AG10803 (cell line): ENCODE measurements at regions not wholly inside any gene's neighbourhood (a gene's known extent, or its start where the extent isn't known, plus 50 kb on each side); places are given as distances from the start of the nearest gene placed in this dataset.

Experiments
- DNase-seq: peaks from one replicate; pipeline ENCODE4 v3.0.0; 2010; ENCODE audit warnings: low read depth
- H3K4me3 ChIP-seq: 2 replicates; pipeline ENCODE4 v1.5.1; 2011; ENCODE audit warnings: mild to moderate bottlenecking, low read length, control low read depth
- TF ChIP-seq, protein P1 (sequence below): conservative IDR thresholded peaks from 2 replicates; pipeline ENCODE4 v1.5.1; 2011; ENCODE audit warnings: mild to moderate bottlenecking, low read length, control low read depth, inconsistent platforms

DNA sequence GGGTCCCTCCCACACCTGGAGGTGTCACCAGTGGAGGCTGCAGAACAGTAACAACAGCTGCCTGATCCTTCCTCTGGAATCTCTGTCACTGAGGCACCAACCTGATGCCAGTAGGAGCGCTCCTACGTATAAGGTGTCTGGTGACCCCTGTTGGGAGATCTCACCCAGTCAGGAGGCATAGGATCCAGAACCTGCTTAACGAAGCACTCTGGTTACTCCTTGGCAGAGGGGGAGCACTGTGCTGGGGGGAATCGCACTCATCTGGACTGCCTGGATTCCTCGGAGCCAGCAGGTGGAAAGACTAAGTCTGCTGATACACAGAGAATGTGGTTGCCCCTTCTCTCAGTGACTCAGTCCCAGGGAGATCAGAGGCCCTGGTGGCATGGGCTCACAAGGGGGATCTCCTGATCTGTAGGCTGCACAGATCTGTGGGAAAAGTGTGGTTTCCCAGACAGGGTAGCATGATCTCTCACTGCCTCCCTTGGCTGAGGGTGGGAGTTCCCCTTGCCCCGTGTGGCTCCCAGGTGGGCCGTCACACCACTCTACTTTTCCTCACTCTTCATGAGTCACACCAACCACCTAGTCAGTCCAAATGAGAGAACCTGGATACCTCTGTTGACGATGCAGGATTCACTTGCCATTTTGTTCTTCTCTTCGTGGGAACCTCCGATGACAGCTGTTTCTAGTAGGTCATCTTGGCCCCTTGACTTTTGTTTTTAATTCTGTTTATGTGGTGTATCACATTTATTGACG lies 305.9 kb downstream of the IDS start:
- TF ChIP-seq, protein P1, sequence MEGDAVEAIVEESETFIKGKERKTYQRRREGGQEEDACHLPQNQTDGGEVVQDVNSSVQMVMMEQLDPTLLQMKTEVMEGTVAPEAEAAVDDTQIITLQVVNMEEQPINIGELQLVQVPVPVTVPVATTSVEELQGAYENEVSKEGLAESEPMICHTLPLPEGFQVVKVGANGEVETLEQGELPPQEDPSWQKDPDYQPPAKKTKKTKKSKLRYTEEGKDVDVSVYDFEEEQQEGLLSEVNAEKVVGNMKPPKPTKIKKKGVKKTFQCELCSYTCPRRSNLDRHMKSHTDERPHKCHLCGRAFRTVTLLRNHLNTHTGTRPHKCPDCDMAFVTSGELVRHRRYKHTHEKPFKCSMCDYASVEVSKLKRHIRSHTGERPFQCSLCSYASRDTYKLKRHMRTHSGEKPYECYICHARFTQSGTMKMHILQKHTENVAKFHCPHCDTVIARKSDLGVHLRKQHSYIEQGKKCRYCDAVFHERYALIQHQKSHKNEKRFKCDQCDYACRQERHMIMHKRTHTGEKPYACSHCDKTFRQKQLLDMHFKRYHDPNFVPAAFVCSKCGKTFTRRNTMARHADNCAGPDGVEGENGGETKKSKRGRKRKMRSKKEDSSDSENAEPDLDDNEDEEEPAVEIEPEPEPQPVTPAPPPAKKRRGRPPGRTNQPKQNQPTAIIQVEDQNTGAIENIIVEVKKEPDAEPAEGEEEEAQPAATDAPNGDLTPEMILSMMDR: no peak
- no peak overlapping the region for H3K4me3 ChIP-seq
- DNase-seq: no peak

DNA sequence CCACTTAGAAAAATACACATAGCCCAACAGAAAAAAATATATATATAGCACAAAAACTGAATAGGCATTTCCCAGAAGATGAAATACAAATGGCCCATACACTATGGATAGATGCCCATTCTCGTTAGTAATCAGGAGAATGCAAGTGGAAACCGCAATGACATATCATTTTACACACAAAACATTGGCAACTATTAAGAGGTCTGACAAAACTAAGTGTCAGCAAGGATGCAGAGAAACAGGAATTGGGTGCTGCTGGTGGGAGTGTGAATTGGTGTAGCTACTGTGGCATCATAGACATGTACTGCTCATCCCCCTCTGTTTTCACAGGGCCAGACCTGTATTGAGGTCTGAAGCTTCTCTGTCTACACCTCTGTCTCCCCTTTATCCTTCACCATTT lies 320.0 kb downstream of the IDS start:
- H3K4me3 ChIP-seq: no peak overlapping the region
- TF ChIP-seq, protein P1: no peak
- peak; percentile 1 for DNase-seq

DNA sequence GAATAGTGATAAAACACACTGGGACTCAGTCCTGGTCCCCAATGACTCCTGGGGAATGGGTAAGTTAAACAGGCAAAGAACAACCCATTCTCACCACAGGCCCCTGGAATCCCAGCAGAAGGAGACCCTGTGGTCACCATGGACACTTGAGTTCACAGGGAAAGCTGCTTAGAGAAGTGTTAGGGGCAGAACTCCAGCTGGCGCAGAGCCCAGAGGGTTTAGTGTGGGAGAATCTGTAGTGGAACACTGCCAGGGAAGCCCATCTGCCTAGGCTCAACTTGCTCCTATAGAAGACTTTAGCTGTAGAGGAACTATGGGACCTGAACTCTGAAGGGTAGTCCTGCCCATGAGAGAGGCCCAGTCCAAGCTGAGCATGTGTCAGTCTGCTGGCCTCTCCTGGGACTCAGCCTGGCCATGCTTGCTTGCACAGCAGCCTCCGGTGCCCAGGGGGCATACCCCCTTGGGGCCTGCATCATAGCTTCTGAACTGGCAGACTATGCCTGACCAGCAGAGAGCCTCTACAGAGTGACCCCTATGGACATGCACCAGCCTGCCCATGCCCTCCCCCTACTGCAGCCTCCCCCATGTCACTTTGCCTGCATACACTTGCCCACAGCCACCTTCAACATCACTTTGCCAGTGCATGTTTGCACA lies 343.5 kb downstream of the IDS start:
- TF ChIP-seq, protein P1: no peak
- H3K4me3 ChIP-seq: no peak overlapping the region
- DNase-seq: no peak

DNA sequence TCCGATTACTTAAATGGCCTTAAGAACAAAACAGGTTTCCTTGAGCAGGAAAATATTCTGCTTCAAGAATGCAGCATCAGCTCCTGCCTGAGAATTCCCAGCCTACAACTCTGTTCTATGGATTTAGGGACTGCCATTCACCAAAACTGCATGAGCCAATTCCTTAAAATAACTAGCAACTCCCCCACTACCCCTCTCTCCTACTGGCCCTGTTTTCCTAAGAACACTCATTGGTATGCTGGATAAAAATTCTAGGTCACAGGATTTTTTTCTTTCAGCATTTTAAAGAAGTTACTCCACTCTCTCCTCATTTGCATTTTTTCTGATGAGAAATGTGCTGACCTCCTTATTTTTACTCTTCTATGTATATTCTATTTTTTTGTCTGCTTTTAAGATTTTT lies 347.1 kb downstream of the IDS start:
- TF ChIP-seq, protein P1: no peak
- no peak overlapping the region for H3K4me3 ChIP-seq
- no peak for DNase-seq

DNA sequence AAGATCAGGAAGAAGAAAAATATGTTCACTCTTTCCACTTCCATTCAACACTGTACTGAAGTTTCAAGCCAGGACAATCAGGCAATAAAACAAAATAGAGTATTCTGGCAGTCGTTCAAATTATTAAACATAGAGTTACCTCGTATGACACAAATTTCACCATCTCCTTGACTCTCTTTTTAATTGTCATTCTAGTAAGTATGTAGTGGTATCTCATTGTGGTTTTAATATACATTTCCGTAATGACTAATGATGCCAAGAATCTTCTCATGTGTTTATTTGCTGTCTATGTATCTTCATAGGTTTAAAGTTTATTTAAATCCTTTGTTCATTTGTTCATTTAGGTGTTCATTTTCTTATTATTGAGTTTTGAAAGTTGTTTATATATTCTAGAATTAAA lies 352.2 kb downstream of the IDS start:
- TF ChIP-seq, protein P1: no peak
- DNase-seq: no peak
- H3K4me3 ChIP-seq: no peak overlapping the region

DNA sequence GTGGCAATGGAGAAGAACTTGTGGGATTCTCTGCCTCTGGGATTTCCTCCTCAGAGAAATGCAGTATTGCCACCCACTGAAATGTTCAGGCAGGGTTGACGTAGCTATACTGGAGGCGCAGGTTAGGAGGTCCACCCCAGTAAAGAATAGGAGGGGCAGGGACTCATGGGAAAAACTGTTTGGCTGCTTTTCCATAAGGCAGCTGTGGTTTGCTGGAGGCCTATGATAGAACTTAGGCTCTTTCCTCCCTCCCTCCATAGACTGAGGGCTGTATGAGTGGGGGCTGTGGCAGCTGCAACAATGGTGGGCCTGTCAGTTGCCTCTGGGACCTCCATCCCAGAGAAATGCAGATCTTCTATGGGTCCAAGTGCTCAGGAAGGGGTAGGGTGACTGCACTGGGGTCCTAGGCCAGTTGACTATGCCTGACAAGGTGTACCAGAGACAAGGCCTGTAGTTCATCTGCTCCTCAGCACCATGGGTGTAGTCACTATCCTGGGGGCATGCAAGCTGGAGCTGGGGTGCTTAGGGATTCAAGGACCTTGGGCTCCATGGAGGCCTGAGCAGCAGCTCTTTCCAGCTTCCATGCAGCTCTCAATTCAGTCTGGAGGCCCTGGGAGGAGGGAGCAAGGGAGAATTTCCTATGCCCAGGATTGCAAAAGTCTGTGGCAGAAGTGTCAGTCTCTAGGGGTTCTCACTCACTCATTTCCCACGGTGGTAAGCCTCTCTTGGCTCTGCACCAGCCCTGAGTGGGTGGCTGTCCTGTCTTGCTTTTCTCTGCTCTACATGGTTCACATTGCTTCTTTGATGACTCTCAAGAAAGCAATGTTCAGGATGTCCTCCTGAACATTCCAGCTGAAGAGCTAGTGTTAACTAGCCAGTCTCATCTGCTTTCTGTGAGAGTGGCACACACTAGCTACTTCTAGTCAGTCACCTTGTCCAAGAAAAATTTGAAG lies 353.0 kb downstream of the IDS start:
- DNase-seq: peak; percentile 76
- no peak overlapping the region for H3K4me3 ChIP-seq
- TF ChIP-seq, protein P1: no peak
